ENCODE measurements at regions not wholly inside any gene's neighbourhood (a gene's known extent, or its start where the extent isn't known, plus 50 kb on each side); places are given as distances from the start of the nearest gene placed in this dataset.
A peak's percentile ranks its signal among the peaks of the same experiment; 100 is the strongest.

GRCh38 chr10:130757821-130758489, 553.6 kb downstream of the TCERG1L start:
- DNase-seq, result no peak

GRCh38 chr10:130758529-130758928, 553.0 kb downstream of the TCERG1L start:
- DNase-seq, result no peak

- no peak for DNase-seq
These were observed 550.4 kb downstream of the TCERG1L start for GRCh38 chr10:130761032-130761575.

DNA sequence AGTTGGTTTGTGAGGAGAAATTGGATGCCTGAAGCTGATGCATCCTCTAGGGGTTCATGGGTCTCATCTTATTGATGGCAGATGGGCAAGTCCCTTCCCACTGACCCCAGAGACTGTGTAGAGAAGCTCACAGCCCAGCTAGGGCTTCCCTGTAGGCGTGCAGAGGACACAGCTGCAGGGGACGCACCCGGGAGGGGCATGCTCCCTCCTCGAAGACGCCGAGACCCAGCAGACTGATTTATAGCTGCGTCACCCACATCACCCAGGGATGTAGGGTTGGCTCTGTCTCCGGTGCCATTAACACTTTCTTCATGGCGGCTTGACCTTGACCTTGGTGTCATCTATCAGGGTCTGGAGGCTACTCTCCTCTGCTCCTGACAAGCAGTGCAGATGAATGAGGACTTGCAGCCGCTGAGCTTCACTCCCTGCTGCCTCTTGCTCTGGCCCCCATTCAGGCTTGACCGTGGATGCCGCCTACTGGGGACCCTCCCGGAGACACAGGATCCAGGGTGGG, 549.7 kb downstream of the TCERG1L start:
- DNase-seq, result no peak

DNA sequence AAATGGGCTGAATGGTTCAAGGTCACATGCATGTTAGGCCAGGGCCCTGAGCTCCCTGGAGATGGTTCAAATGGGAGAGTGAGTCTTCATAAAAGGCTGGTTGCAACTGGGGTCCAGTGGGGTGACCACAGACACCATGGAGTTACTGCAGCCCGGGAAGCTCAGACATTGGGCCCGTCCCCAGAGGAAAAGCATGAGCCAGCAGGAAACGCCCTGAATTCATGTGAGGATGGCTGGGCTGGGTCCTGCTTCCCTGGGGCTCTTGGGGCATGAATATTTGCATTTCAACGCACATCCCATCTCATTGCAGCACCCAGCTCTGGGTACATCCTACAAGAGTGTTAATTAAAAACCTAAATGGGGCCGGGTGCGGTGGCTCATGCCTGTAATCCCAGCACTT, 549.0 kb downstream of the TCERG1L start:
- no peak for DNase-seq

- DNase-seq, result no peak
These were observed 548.5 kb downstream of the TCERG1L start for GRCh38 chr10:130763071-130763470.

DNA sequence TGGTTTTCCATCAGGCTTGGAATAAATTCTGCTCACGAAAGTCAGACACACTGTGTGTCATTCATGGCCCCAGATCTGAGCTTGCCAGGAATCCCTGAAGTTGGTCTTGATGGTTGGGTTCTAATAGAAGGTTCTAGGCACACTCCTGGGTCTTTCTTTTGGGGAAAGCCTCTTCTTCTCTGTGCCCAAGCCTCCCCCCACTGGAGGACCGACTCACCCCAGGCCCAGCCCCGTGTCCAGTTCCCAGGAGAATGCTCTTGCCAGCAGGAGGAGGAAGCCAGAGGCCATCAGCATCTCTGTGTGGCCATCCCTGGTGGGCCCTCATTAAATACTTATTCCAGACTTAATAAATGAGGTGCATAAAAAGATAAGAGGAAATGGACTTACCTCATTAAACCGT, 548.0 kb downstream of the TCERG1L start:
- no peak for DNase-seq

GRCh38 chr10:130764651-130765050, 546.9 kb downstream of the TCERG1L start:
- no peak for DNase-seq

DNA sequence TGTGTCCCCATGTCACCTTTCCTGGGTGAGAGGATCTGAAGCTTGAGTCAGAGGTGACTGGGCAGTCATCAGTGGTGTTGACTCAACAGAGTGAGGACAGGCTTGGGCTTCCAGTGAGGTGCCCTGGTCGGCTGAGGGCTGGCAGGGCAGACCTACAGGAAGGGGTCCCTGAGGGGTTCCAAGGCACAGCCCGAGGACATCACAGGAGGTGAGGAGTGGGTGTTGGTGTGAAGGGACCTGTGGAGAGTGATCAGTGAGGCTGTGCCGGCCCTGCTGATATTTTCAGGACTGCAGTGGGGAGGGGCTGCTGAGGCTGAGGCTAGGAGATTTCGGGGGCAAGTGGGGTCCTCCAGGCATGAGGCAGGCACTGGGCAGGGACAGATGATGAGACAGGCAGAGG, 545.5 kb downstream of the TCERG1L start:
- no peak for DNase-seq

GRCh38 chr10:130767116-130767730, 544.3 kb downstream of the TCERG1L start:
- peak; percentile 11 for DNase-seq

DNA sequence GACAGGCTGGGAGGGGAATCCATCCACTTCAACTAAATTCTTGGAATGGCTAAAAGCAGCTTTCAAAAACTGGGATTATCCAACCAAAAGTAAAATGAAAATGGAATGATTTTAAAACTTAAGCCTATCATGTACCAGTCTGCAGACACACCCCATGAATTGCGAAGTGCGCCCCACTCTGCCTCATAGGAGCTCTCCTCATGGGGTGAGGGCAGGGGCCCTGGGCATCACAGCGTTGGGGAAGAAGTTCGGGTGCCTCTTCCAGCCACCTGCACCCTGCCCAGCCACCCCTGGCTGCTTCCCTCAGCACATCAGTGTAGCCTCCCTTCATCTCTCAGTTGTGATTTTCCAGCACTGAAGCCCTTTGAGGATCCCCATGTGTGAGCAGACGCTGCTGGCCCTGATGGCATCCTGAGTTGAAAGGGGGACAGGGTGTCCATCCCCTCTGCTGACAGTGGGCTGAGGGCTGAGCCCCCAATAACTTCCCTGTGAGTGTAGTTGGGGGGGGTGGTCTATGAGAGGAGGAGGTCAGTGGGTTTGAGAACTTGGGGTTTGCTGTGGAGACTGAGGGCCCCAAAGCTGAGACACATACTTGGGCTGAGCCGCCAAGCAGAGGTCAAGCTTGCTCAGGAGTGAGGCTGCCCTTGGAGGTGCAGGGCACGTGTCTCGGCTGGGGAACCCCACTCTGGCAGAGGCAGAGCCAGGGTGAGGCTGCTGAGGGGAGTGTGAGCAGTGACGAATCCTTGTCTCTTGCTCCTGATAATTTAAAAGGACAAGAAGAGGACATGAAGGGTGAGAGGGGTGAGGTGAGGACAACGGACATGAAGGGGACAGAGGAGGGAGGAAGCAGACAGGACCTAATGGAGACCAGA, 542.1 kb downstream of the TCERG1L start:
- peak; percentile 9 for DNase-seq

- peak; percentile 15 for DNase-seq
These were observed 541.4 kb downstream of the TCERG1L start for GRCh38 chr10:130770018-130770630.

- no peak for DNase-seq
These were observed 540.0 kb downstream of the TCERG1L start for GRCh38 chr10:130771491-130771946.

GRCh38 chr10:130772056-130772455, 539.5 kb downstream of the TCERG1L start:
- peak; percentile 3 for DNase-seq

GRCh38 chr10:130772676-130773075, 538.8 kb downstream of the TCERG1L start:
- DNase-seq, result peak; percentile 7

DNA sequence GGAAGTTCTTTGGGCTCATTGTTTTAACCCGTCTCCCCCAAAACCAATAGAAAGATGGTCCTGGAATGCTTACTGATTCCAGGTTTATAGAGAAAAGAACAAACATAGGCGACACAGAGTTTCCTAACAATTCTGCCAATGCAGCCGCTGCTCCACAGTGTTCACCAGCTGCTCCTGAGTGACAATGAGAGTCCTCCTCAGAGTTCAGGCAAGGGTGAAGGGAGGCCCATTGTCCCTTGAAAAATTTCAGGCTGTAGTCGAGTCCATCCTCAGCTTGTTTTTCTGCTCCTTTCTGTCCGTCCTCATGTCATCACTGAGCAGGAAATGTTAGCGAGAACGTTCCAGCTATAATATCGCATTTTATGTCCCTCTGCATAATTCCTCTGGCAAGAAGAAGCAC, 537.6 kb downstream of the TCERG1L start:
- DNase-seq, result peak; percentile 6

- peak; percentile 8 for DNase-seq
These were observed 536.6 kb downstream of the TCERG1L start for GRCh38 chr10:130774871-130775270.

- DNase-seq, result peak; percentile 9
These were observed 536.2 kb downstream of the TCERG1L start for GRCh38 chr10:130775311-130775710.

DNA sequence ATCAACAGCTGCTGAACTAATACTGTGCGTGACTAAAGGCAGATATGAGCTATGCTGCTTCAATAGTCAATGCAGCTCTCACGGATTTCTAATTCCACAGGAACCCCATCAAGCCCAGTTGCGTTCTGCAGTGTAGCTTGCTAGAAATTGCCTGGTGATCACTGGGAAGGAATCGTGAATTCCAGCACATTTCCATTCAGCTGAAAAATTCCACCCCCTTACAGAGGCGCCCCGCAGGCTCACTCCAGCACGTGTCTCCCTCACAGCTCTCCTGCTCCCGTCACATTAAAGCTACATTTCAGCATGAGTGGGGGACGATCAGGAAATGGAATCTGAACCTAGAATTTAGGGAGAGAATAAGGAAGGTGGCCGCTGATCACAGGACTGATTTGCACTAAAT, 534.8 kb downstream of the TCERG1L start:
- DNase-seq, result no peak

GRCh38 chr10:130777507-130778165, 533.9 kb downstream of the TCERG1L start:
- no peak for DNase-seq

DNA sequence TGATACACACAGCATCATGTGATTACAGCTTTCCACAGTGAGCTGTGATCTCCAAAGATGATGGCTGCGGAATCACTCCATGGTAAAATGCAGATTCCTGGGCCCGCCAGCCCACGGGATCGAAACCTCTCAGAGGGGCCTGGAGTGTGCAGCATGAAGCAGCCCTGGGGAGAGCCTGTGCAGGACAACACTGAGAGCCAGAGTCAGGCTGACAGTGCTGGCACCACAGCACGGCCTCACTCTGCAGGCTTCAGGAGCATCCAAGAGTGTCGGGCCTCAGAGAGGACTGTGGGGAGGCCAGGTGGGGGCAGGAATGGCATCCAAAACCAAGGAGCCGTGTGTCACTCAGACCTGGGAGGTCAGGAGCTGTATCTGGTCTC, 533.4 kb downstream of the TCERG1L start:
- DNase-seq, result no peak

DNA sequence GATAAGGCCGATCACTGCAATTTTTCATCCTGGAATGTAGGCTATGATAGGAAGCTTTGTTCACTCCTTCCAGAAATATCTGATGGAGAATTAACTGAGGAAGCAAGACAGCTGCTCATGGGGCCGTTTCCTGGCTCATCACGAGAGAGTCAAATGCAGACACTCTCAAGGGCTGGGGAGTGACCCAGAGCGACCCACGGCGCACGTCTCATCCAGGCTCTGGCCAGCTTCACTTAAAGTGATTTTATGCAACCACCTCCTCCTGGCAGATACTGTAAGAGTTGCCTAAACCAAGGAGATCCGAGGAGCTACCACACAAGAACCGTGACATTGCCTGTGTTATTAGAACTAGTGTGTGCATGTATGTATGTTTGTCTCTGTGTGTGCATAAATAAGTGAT, 530.8 kb downstream of the TCERG1L start:
- no peak for DNase-seq

Data from CD4-positive, alpha-beta T cell treated with Interleukin-15 for 1 hour (primary cell).